CD14-positive monocyte (primary cell): ENCODE measurements at regions not wholly inside any gene's neighbourhood (a gene's known extent, or its start where the extent isn't known, plus 50 kb on each side); places are given as distances from the start of the nearest gene placed in this dataset.

Source experiments
- DNase-seq, 3 donors: peaks; one replicate each; pipeline ENCODE4 v3.0.0-alpha.2; 2011 to 2022
- H2AFZ ChIP-seq: 2 replicates; pipeline ENCODE4 v1.6.0; 2012; ENCODE audit warnings: mild to moderate bottlenecking, low read depth, low read length, inconsistent platforms; ENCODE audit not compliant: insufficient read depth, poor library complexity, severe bottlenecking
- H3K27ac ChIP-seq, 2 donors: 1 replicate in 1 of 2; 2 replicates in 1 of 2; pipeline ENCODE4 v1.5.1; 2012 to 2013; ENCODE audit warnings: low read length in 2 of 2, control low read depth in 1 of 2, inconsistent platforms in 1 of 2, low read depth in 1 of 2, mild to moderate bottlenecking in 1 of 2
- H3K27me3 ChIP-seq, 2 donors: one replicate each; pipeline versions ENCODE4 v1.6.0 to v1.6.1; 2011 to 2013; ENCODE audit warnings: low read length in 2 of 2; ENCODE audit not compliant: control insufficient read depth in 2 of 2, insufficient read depth in 2 of 2
- H3K36me3 ChIP-seq, 2 donors: replicated peaks in 1 of 2; 1 replicate in 1 of 2; 2 replicates in 1 of 2; pipeline versions ENCODE4 v1.5.1 to v1.6.1; 2012 to 2013; ENCODE audit warnings: low read length in 2 of 2, control low read depth in 1 of 2, inconsistent platforms in 1 of 2, mild to moderate bottlenecking in 1 of 2; ENCODE audit not compliant: insufficient read depth in 2 of 2, control insufficient read depth in 1 of 2
- H3K4me1 ChIP-seq, 2 donors: 1 replicate in 1 of 2; 2 replicates in 1 of 2; pipeline versions ENCODE4 v1.5.1 to v1.6.1; 2012 to 2013; ENCODE audit warnings: low read length in 2 of 2, control low read depth in 1 of 2, inconsistent platforms in 1 of 2, mild to moderate bottlenecking in 1 of 2, moderate library complexity in 1 of 2; ENCODE audit not compliant: insufficient read depth in 2 of 2, control insufficient read depth in 1 of 2
- H3K4me2 ChIP-seq: replicated peaks from 2 replicates; pipeline ENCODE3; 2012; ENCODE audit warnings: low read length, moderate library complexity, mild to moderate bottlenecking; ENCODE audit not compliant: poor library complexity, severe bottlenecking; ENCODE audit errors: extremely low read depth
- H3K4me3 ChIP-seq, 3 experiments: fragments of 200-600 bp in 1 of 3; sonication (generic) in 1 of 3; replicated peaks in 1 of 3; 1 replicate in 2 of 3; 2 replicates in 1 of 3; pipeline ENCODE4 v1.5.1; 2011 to 2013; ENCODE audit warnings: low read length in 3 of 3, mild to moderate bottlenecking in 3 of 3, control low read depth in 2 of 3, low read depth in 2 of 3, inconsistent platforms in 1 of 3, moderate library complexity in 1 of 3
- H3K79me2 ChIP-seq: 2 replicates; pipeline ENCODE4 v1.6.0; 2012; ENCODE audit warnings: mild to moderate bottlenecking, control low read depth, inconsistent platforms, low read length, moderate library complexity; ENCODE audit not compliant: insufficient read depth
- H3K9ac ChIP-seq: 2 replicates; pipeline ENCODE4 v1.6.0; 2017; ENCODE audit warnings: low read length, mild to moderate bottlenecking; ENCODE audit not compliant: insufficient read depth, poor library complexity, severe bottlenecking
- H3K9me3 ChIP-seq, 2 donors: replicated peaks in 1 of 2; 1 replicate in 1 of 2; 2 replicates in 1 of 2; pipeline versions ENCODE4 v1.5.1 to v1.6.1; 2012 to 2013; ENCODE audit warnings: low read length in 2 of 2, control low read depth in 1 of 2; ENCODE audit not compliant: control insufficient read depth in 1 of 2, insufficient read depth in 1 of 2
- H4K20me1 ChIP-seq: 2 replicates; pipeline ENCODE4 v1.6.0; 2012; ENCODE audit warnings: mild to moderate bottlenecking, low read length, control low read depth, moderate library complexity; ENCODE audit not compliant: insufficient read depth
- H3K27ac Mint-ChIP-seq, 7 donors: one replicate each; pipeline ENCODE4 v1.8.0; 2020; ENCODE audit warnings: mild to moderate bottlenecking in 7 of 7, mixed read lengths in 7 of 7, moderate library complexity in 6 of 7, inconsistent platforms in 2 of 7
- H3K27me3 Mint-ChIP-seq, 3 donors: one replicate each; pipeline ENCODE4 v1.8.0; 2021 to 2022; ENCODE audit warnings: low read depth in 3 of 3, mild to moderate bottlenecking in 3 of 3, mixed read lengths in 3 of 3, moderate library complexity in 3 of 3, inconsistent platforms in 1 of 3
- H3K36me3 Mint-ChIP-seq, 2 donors: one replicate each; pipeline ENCODE4 v1.8.0; 2020; ENCODE audit warnings: mixed read lengths in 2 of 2, inconsistent platforms in 1 of 2, mild to moderate bottlenecking in 1 of 2
- H3K4me1 Mint-ChIP-seq: one replicate; pipeline ENCODE4 v1.8.0; 2020; ENCODE audit warnings: mild to moderate bottlenecking, mixed read lengths
- H3K4me3 Mint-ChIP-seq, 2 donors: one replicate each; pipeline ENCODE4 v1.8.0; 2020; ENCODE audit warnings: mild to moderate bottlenecking in 2 of 2, mixed read lengths in 2 of 2, moderate library complexity in 1 of 2
- H3K9me3 Mint-ChIP-seq, 7 donors: one replicate each; pipeline ENCODE4 v1.8.0; 2020 to 2022; ENCODE audit warnings: mixed read lengths in 7 of 7, mild to moderate bottlenecking in 6 of 7, moderate library complexity in 6 of 7, inconsistent platforms in 2 of 7
- WGBS: methylation state at CpG from one replicate; pipeline ENCODE4 v1.1.5; 2013; ENCODE audit warnings: missing lambda C conversion rate; ENCODE audit not compliant: insufficient coverage; 5-methylcytosine and 5-hydroxymethylcytosine counted together
- intact Hi-C, 2 donors: fragments of 100-400 bp; cut with micrococcal nuclease; formaldehyde crosslinking; loops; one replicate each; pipeline versions ENCODE4 v1.15.0 to v1.15.1; 2023
- TF ChIP-seq, protein P1 (sequence below): fragments of 200-600 bp; IDR thresholded peaks from one replicate; pipeline ENCODE4 v1.8.0; 2022; ENCODE audit warnings: antibody characterized with exemption, mild to moderate bottlenecking

- H3K27me3 ChIP-seq, result no peaks in the 10 kb centered on the region
- Mint-ChIP-seq H3K4me1 (no peaks in the 10 kb centered on the region), H3K9me3 (peaks cover 0 to 3% (median 0%) of the 10 kb centered on the region in 7 donors), H3K27ac (no peak overlapping the region), H3K36me3 (no peaks in the 10 kb centered on the region), H3K27me3 (no peaks in the 10 kb centered on the region), H3K4me3 (no peak overlapping the region)
- no peaks in the 10 kb centered on the region for H3K9me3 ChIP-seq
- no peak overlapping the region for H3K4me3 ChIP-seq
- H2AFZ ChIP-seq, result no peak overlapping the region
- WGBS, result 89% methylated on average over 2 of the region's 3 CpGs
- no peak overlapping the region for H3K27ac ChIP-seq
- H3K36me3 ChIP-seq, result no peaks in the 10 kb centered on the region
- intact Hi-C loops, result no loop called here
- H3K4me2 ChIP-seq, result no peak overlapping the region
- no peaks in the 10 kb centered on the region for H3K4me1 ChIP-seq
- H4K20me1 ChIP-seq, result no peaks in the 10 kb centered on the region
- no peak overlapping the region for H3K9ac ChIP-seq
- TF ChIP-seq, protein P1, sequence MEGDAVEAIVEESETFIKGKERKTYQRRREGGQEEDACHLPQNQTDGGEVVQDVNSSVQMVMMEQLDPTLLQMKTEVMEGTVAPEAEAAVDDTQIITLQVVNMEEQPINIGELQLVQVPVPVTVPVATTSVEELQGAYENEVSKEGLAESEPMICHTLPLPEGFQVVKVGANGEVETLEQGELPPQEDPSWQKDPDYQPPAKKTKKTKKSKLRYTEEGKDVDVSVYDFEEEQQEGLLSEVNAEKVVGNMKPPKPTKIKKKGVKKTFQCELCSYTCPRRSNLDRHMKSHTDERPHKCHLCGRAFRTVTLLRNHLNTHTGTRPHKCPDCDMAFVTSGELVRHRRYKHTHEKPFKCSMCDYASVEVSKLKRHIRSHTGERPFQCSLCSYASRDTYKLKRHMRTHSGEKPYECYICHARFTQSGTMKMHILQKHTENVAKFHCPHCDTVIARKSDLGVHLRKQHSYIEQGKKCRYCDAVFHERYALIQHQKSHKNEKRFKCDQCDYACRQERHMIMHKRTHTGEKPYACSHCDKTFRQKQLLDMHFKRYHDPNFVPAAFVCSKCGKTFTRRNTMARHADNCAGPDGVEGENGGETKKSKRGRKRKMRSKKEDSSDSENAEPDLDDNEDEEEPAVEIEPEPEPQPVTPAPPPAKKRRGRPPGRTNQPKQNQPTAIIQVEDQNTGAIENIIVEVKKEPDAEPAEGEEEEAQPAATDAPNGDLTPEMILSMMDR, result no peak
- no peaks in the 10 kb centered on the region for H3K79me2 ChIP-seq
- DNase-seq, result no peak
These were observed 657.3 kb downstream of the VGLL3 start for GRCh38 chr3:86333636-86334035.

DNA sequence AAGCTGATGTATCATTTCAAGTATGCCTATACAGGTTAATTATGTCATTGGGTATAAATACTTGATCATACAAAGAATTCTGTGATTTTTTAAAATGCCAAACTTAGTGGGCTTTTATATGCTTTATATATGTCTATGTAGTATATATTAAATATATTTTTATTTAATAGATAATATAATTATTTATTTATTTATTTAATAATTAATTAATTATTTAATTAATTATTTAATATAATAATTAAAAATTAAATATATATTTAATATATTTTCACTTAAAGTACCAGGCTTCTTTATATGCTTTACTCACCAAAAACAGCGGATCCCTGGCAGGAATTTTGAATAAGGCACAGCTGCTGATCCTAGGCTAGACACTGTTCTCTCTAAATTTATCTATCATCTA is 687.0 kb downstream of the VGLL3 start:
- Histone ChIP-seq H3K4me3 (no peak overlapping the region), H3K79me2 (no peaks in the 10 kb centered on the region), H3K9ac (no peak overlapping the region), H3K27me3 (no peaks in the 10 kb centered on the region), H3K9me3 (no peaks in the 10 kb centered on the region), H3K4me2 (no peak overlapping the region), H3K36me3 (no peaks in the 10 kb centered on the region), H3K27ac (no peak overlapping the region), H2AFZ (no peak overlapping the region), H4K20me1 (no peaks in the 10 kb centered on the region), H3K4me1 (no peaks in the 10 kb centered on the region)
- Mint-ChIP-seq H3K27ac (no peak overlapping the region), H3K9me3 (peaks cover 0 to 6% (median 5%) of the 10 kb centered on the region in 7 donors), H3K36me3 (no peaks in the 10 kb centered on the region), H3K4me1 (no peaks in the 10 kb centered on the region), H3K4me3 (no peak overlapping the region), H3K27me3 (no peaks in the 10 kb centered on the region)
- WGBS, result no CpG with 5 or more reads among the region's 1 CpG
- TF ChIP-seq, protein P1, result no peak
- intact Hi-C loops, result no loop called here
- DNase-seq, result no peak
